Loucy (cell line): ENCODE measurements at regions not wholly inside any gene's neighbourhood (a gene's known extent, or its start where the extent isn't known, plus 50 kb on each side); places are given as distances from the start of the nearest gene placed in this dataset.

ENCODE experiments used
- H2AFZ ChIP-seq: fragments of 200-600 bp; sonication (generic); 2 replicates; pipeline ENCODE4 v1.6.0; 2016; ENCODE audit warnings: antibody characterized with exemption, mild to moderate bottlenecking, low read length, moderate library complexity
- H3F3A ChIP-seq: fragments of 200-600 bp; 2 replicates; pipeline ENCODE4 v1.6.0; 2016; ENCODE audit warnings: antibody characterized with exemption, low read depth, mild to moderate bottlenecking
- H3K27me3 ChIP-seq: fragments of 200-600 bp; sonication (generic); 2 replicates; pipeline ENCODE4 v1.6.1; 2014; ENCODE audit warnings: low read length, mild to moderate bottlenecking; ENCODE audit not compliant: insufficient read depth, poor library complexity, severe bottlenecking
- H3K36me3 ChIP-seq: fragments of 200-600 bp; sonication (generic); 2 replicates; pipeline ENCODE4 v1.6.1; 2016; ENCODE audit warnings: low read length; ENCODE audit not compliant: insufficient read depth
- H3K4me1 ChIP-seq: fragments of 200-600 bp; sonication (generic); 2 replicates; pipeline ENCODE4 v1.5.1; 2014; ENCODE audit warnings: low read length, mild to moderate bottlenecking; ENCODE audit not compliant: insufficient read depth, poor library complexity, severe bottlenecking
- H3K4me2 ChIP-seq: fragments of 200-600 bp; sonication (generic); 2 replicates; pipeline ENCODE4 v1.6.0; 2014; ENCODE audit warnings: antibody characterized with exemption, low read length, low read depth, mild to moderate bottlenecking; ENCODE audit not compliant: poor library complexity, severe bottlenecking
- H3K4me3 ChIP-seq: fragments of 200-600 bp; sonication (generic); 2 replicates; pipeline ENCODE4 v1.5.1; 2014; ENCODE audit warnings: low read length, mild to moderate bottlenecking, mixed read lengths; ENCODE audit not compliant: poor library complexity, severe bottlenecking
- H3K79me2 ChIP-seq: fragments of 200-600 bp; sonication (generic); 2 replicates; pipeline ENCODE4 v1.6.1; 2014; ENCODE audit warnings: low read length; ENCODE audit not compliant: insufficient read depth
- H3K9ac ChIP-seq: fragments of 200-600 bp; sonication (generic); 2 replicates; pipeline ENCODE4 v1.6.0; 2014; ENCODE audit warnings: mild to moderate bottlenecking, low read depth, low read length, moderate library complexity; ENCODE audit not compliant: poor library complexity, severe bottlenecking
- H3K9me2 ChIP-seq: fragments of 200-600 bp; sonication (generic); replicated peaks from 2 replicates; pipeline ENCODE4 v1.6.1; 2016; ENCODE audit warnings: low read depth, low read length, mixed read lengths
- H3K9me3 ChIP-seq: fragments of 200-600 bp; sonication (generic); 2 replicates; pipeline ENCODE4 v1.6.1; 2014; ENCODE audit warnings: mild to moderate bottlenecking, antibody characterized with exemption, low read length, low read depth; ENCODE audit not compliant: insufficient read depth
- H4K20me1 ChIP-seq: fragments of 200-600 bp; sonication (generic); 2 replicates; pipeline ENCODE4 v1.6.0; 2014; ENCODE audit warnings: antibody characterized with exemption, low read length, mild to moderate bottlenecking; ENCODE audit not compliant: insufficient read depth, poor library complexity, severe bottlenecking
- EZH2phosphoT487 ChIP-seq: fragments of 200-600 bp; IDR thresholded peaks from 2 replicates; pipeline ENCODE4 v1.6.1; 2018; ENCODE audit warnings: antibody characterized with exemption, mild to moderate bottlenecking, moderate library complexity, borderline replicate concordance
- TF ChIP-seq, protein P1 (sequence below): fragments of 200-600 bp; sonication (generic); conservative IDR thresholded peaks from 2 replicates; pipeline ENCODE4 v1.5.1; 2014; ENCODE audit warnings: mild to moderate bottlenecking, antibody characterized with exemption, low read length

DNA sequence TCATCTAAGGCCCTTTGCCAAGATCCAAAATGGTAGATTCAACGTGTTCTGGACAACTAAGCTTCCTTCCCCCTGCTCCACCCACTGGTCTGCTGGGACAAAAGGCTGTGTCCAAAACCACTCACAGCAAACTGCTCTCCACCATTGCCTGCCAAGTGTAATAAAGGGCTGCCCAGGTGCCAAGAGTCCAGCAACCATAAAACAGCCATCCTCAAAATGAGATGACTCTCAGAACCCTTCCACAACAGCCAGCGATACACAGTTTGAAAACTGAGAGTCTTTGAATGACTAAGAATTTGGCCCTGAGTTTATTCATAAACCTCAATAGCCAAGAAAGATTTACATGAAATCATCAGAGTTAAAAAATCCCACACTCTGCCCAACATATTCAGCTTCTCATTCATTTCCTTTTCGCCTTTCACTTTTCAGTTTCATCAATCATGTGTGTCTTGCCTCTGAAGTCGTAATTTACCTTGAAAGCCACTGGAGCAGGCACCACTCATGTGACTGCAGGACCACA is 658.1 kb upstream of the MGMT start:
- TF ChIP-seq, protein P1, sequence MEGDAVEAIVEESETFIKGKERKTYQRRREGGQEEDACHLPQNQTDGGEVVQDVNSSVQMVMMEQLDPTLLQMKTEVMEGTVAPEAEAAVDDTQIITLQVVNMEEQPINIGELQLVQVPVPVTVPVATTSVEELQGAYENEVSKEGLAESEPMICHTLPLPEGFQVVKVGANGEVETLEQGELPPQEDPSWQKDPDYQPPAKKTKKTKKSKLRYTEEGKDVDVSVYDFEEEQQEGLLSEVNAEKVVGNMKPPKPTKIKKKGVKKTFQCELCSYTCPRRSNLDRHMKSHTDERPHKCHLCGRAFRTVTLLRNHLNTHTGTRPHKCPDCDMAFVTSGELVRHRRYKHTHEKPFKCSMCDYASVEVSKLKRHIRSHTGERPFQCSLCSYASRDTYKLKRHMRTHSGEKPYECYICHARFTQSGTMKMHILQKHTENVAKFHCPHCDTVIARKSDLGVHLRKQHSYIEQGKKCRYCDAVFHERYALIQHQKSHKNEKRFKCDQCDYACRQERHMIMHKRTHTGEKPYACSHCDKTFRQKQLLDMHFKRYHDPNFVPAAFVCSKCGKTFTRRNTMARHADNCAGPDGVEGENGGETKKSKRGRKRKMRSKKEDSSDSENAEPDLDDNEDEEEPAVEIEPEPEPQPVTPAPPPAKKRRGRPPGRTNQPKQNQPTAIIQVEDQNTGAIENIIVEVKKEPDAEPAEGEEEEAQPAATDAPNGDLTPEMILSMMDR = no peak
- TF ChIP-seq EZH2phosphoT487 = no peak
- no peak overlapping the region for H3K4me2 ChIP-seq
- H3K9ac ChIP-seq = no peak overlapping the region
- H3K4me1 ChIP-seq = no peaks in the 10 kb centered on the region
- no peaks in the 10 kb centered on the region for H3K27me3 ChIP-seq
- no peak overlapping the region for H3K4me3 ChIP-seq
- H3K9me2 ChIP-seq = no peaks in the 10 kb centered on the region
- H3F3A ChIP-seq = no peaks in the 10 kb centered on the region
- no peaks in the 10 kb centered on the region for H3K9me3 ChIP-seq
- no peaks in the 10 kb centered on the region for H3K36me3 ChIP-seq
- no peak overlapping the region for H2AFZ ChIP-seq
- H3K79me2 ChIP-seq = no peaks in the 10 kb centered on the region
- no peaks in the 10 kb centered on the region for H4K20me1 ChIP-seq

DNA sequence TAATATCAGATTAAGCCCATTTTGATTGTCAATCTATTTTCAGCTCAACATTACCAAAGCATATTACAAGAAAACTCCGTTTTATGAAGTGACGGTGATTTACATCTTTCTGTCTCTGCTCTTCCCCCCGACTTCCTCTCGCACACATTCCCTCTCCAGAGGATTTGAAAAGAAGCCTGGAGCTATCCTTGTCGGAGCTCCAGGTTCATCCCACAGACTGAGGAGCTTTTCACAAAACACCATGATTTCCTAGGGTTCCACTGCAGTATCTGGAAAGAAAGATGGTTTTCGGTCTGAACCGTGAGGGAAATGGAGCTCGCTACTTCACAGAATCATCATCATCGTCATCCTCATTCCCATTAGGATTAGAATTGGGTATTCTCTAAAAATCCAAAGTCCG is 655.5 kb upstream of the MGMT start:
- no peaks in the 10 kb centered on the region for H3F3A ChIP-seq

GRCh38 chr10:128812000-128812399 is 655.0 kb upstream of the MGMT start:
- Histone ChIP-seq H3F3A (no peaks in the 10 kb centered on the region), H3K4me3 (no peak overlapping the region), H3K27me3 (no peaks in the 10 kb centered on the region), H3K9ac (no peak overlapping the region), H3K9me3 (no peaks in the 10 kb centered on the region), H3K79me2 (no peaks in the 10 kb centered on the region), H4K20me1 (no peaks in the 10 kb centered on the region), H3K9me2 (no peaks in the 10 kb centered on the region), H3K36me3 (no peaks in the 10 kb centered on the region), H3K4me1 (no peaks in the 10 kb centered on the region), H2AFZ (no peak overlapping the region), H3K4me2 (no peak overlapping the region)
- TF ChIP-seq EZH2phosphoT487 = no peak
- TF ChIP-seq, protein P1 = no peak

More for the DNA sequence above, 655.5 kb upstream of the MGMT start:
- H4K20me1 ChIP-seq = no peaks in the 10 kb centered on the region
- no peak overlapping the region for H3K4me3 ChIP-seq
- no peak overlapping the region for H2AFZ ChIP-seq
- H3K27me3 ChIP-seq = no peaks in the 10 kb centered on the region
- H3K9me2 ChIP-seq = no peaks in the 10 kb centered on the region
- TF ChIP-seq, protein P1 = no peak
- TF ChIP-seq EZH2phosphoT487 = no peak
- no peaks in the 10 kb centered on the region for H3K4me1 ChIP-seq
- H3K4me2 ChIP-seq = no peak overlapping the region
- H3K9me3 ChIP-seq = no peaks in the 10 kb centered on the region
- H3K79me2 ChIP-seq = no peaks in the 10 kb centered on the region
- no peaks in the 10 kb centered on the region for H3K36me3 ChIP-seq
- H3K9ac ChIP-seq = no peak overlapping the region
